AG20443 (cell line): ENCODE measurements at regions not wholly inside any gene's neighbourhood (a gene's known extent, or its start where the extent isn't known, plus 50 kb on each side); places are given as distances from the start of the nearest gene placed in this dataset.
A peak's percentile ranks its signal among the peaks of the same experiment; 100 is the strongest.

ENCODE experiments used
- DNase-seq: peaks from one replicate; pipeline ENCODE4 v3.0.0; 2012; ENCODE audit warnings: low spot score, mixed read lengths

DNA sequence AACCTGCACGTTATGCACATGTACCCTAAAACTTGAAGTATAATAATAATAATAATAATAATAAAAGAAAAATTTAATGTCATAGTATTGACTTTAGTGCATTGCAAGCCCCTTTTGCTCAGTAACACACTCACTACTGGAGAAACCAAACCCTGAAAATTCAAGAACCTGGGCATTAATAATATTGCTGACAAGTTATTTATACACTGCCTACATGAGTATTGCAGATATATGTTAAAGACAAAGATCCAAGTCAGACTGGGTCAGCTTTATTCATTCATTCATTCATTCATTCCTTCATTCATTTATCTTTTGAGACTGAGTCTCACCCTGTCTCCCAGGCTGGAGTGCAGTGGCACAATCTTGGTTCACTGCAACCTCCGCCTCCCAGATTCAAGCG is 1711.2 kb downstream of the TP53TG3F start:
- no peak for DNase-seq

DNA sequence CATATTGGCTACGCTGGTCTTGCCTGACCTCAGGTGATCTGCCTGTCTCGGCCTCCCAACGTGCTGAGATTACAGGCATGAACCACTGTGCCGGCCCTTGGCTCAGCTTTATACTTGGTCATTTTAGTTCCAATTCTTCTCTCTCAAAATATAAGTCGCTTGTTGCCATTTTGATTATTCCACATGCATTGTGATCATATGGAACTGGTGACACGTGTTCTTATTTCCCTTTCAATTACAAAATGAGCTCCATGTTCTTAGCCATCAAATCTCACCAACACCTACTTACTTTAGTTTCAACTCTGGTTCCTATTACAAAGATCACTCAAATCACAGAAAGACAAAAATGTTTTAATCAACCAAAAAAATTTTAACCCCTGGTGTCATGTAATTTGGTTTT is 1711.7 kb downstream of the TP53TG3F start:
- DNase-seq, result no peak

DNA sequence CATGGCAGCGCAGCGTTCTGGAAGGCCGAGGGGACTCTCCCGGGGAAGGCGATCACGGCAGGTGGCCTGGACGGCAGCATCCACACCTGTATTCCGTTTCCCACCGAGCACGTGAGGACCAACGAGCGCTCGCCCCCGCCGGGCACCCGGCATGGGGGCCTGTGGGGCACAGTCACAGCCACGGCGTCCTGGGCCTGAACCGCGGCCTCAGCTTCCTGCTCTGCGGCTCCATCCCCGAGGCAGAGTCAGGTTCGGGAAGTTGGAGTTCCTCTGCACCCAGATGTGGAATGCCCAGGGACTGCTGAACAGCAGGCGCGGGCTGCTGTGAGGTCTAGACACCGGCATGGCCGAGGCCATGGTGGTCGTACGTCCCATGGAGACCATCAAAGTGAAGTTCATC is 1713.9 kb downstream of the TP53TG3F start:
- DNase-seq, result peak; percentile 4

DNA sequence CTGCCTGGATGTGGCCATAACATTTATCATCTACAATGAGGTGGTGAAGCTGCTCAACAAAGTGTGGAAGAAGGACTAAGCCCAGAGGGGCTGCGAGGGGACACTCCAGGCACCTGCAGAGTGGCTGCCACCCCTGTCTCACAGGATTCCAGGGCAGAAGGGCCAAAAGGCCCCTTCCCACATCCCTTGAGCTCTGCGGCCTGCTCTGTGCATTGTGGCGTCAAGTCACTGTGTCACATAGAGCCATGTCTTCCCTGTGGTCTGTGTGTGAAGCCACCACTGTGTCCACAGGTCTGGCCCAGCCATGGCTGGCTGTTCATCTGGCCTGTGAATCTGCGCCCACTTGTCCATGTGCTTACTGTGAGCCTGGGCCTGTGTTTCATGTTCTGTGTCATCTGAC is 1714.6 kb downstream of the TP53TG3F start:
- DNase-seq, result peak; percentile 4

DNA sequence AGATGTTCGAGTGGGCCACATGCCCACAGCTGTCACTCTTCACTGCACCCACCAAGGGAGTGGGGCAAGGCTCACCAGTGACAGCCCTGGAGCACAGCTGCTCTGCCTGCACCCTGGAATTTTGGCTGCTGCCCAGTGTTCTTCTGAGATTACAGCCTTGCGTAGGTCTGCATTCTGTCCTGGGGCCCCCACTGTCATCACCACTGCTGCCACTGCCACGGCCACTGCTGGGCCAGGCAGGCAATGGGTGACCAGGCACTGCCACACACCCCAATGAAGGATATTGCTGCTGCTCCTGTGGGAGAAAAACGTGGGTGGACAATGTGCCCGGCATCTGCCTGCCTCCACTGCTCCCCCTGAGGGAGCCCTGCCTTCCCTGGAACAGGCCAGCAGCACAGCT is 1717.0 kb downstream of the TP53TG3F start:
- DNase-seq, result no peak

DNA sequence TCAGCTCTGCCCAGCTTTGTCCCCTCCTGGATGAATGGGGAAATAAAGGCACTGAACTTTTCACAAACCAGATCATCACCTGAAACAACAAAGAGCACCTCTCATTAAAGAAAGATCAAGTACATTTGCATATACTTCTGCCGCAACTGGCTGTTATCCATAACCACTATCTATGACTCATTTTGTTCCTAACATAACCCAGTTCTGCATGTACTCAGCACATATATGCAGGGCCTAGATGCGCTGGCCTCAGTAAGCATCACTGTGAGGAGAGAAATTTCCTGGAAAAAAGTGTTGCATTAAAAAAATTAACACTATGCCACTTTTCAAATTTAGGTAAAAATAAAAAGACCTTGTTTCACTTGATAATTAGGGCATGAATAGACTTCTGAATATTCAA is 1718.4 kb downstream of the TP53TG3F start:
- no peak for DNase-seq

DNA sequence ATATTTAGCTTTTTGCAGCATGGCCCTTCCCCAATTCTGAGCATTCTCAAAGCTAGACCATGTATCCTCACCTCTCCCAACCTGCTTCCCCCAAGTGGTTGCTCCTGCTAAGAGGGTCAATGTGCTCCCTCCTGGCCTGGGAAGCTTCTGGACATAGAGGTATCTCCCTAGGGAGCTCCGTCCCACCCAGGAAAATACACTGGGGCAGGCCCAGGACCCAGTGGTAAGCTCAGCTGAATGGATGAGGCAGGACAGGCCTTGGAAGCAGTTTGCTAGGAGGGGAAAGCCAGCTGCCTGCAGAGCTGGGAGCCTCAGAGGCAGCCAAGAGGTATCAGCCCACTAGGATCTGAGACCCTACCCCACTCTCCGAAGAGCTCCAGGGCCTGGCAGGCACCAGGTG is 1721.6 kb downstream of the TP53TG3F start:
- no peak for DNase-seq

DNA sequence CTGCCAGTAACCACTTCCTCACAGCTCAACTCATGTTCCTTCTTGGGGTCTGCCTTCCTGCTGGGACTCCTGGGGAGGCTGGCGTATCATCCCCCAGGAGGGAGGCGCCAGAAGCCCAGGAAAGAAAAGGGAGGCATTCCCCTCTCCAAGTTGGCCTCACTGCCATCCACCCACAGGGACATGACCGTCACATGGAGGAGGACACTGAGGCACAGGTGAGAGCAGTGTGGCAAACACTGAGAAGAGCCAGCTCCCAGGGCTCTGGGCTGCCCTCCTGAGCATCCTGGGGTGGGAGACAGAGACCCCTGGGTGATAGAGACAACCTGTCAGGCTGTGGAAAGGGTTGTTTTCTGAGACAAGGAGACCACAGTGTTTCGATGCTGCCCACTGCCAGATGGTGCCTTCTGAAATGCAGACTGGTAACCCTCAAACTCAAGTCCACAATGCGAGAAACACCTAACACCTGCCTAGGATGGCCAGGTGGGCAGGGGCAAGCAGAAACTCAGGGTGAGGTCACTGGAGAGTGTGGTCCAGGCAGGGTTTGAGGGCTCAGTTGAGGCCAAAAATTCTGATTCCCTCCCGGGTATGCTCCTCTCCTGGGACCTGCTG is 1722.1 kb downstream of the TP53TG3F start:
- DNase-seq, result no peak

DNA sequence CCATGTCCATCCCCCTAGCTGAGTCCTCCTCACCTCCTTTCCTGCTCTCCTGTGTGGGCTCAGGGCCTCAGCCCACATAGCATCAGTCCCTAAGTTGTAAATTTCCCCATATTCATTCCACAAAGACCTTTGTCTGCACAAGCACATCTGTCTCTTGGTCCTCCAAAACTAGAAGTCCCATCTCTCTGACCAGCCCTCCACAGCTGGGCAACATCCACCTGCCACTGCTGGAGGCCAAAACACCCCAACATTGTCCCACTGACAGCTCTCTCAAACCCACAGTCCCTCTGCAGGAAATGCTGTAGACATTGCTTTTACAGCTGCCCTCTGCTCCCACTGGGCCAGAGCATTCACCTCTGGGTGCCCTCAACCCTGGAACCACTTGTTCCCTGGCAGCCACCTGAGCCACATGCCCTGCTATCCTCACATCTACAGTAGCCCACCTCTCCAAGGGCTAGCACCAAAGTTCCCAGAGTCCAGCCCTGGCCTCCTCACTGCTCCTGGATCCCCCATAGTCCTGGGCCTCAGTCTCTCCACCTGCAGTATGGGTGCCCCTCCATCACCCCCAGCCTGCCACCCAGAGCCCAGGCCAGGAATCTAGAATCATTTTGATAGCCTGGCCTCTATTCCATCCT is 1722.7 kb downstream of the TP53TG3F start:
- no peak for DNase-seq

DNA sequence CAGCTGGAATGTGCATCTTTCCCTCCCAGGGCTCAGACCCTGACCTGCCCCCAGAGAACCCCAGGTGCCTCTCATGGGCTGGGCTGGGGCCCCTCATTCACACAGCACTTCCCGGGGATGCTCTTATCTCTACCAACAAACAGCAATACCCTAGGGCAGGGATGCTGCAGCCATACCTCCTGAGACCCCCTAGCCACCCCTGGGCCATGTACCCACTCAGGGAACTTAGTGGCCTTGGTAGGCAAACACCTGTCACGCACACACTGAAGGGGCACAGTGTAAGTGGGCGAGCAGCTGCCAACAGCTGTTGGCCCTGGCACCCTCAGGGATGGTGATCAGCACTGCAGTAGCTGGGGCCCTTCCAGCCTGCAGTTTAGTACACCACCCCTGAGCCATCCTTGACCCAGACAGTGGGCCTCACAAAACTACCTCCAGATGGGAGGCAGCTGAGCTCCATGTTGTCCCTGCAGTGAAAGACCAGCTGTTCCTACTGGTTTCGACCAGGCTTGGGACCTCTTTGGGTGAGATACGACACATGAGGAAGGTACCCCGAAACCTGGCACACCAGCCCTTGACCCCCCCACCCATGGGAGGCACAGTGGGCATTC is 1723.6 kb downstream of the TP53TG3F start:
- DNase-seq, result no peak

DNA sequence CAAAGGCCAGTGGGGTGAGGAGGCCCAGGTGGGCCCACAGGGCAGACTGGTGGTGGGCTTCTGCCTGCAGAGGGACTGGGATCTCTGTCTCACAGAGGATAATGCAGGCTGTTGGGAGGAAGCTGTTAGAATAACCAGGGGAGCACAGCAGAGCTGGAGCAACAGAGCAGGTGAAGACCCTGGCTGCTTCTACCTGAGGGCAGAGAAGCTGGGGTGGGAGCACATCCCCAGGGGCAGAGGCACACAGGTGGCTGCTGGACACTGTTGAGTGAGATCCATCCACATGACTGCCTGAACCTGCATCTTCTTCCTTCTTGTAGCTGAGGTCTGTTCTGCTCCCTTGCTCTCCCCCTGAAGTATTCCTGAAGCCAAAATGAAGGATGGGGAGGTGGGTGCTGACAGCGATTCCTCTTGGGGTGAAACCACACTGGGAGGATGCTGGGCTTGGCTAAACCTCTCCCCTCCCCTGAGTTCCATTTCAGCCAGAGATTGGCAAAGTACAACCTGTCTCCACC is 1725.0 kb downstream of the TP53TG3F start:
- no peak for DNase-seq

DNA sequence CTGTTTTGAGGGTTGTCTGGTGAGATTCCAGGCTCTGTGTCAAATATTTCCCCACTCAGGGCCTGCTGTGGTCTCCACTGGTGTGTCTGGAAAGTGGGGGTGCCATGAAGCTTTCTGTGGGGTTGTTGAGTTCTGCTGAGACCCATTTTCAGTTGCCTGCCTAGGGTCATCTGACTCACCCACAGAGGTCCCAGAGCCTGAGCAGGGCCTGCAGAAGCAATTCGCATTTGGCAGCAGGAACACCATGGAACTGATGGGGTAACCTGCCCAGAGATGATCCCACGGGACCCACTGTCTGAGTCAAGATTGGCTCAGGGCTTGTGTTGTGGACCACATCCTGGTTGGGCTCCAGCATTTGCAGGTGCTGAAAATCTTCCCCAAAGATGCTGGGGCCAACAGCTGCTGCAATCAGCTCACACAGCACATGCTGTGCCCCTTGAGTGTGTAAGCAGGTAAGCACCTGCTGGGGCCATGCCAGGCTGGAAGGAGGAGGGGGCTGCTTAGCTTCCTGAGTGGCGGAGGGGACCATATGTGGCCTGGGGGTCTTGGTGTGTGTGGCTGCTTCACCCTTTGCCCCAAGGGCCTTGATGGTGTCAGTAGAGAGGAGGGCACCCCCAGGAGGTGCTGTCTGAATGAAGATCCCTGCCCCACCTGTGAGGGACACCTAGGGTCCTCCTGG is 1726.1 kb downstream of the TP53TG3F start:
- DNase-seq, result no peak

DNA sequence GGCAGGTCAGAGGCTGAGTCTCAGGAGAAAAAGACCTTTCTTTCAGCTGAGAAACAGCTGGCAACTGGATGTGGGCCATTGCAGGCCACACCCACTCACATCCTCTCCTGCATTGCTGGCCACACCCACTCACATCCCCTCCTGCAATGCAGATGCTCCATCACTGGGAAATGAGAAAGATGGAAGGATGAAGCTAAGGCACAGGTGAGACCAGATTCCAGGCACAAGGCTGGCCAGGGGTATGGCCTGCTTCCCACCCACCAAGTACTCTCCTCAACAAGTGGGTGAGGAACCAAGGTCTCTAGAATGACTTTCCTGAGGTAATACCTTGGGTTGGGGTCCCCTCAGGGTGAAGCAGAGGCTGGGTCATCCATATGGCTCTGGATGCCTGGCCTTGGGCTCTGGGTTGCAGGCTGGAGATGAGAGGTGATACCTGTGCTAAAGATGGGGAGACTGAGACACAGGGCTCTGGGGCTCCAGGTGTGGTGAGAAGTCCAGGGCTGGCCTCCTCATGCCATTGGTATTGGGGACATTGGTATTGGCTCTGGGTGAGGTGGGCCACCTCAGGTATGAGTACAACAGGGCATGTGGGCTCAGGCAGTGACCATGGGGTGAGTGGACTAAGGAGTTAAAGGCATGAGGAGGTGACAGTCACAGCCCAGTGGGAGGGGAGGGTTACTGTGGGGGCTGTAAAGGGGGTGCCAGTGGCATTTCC is 1726.8 kb downstream of the TP53TG3F start:
- no peak for DNase-seq

DNA sequence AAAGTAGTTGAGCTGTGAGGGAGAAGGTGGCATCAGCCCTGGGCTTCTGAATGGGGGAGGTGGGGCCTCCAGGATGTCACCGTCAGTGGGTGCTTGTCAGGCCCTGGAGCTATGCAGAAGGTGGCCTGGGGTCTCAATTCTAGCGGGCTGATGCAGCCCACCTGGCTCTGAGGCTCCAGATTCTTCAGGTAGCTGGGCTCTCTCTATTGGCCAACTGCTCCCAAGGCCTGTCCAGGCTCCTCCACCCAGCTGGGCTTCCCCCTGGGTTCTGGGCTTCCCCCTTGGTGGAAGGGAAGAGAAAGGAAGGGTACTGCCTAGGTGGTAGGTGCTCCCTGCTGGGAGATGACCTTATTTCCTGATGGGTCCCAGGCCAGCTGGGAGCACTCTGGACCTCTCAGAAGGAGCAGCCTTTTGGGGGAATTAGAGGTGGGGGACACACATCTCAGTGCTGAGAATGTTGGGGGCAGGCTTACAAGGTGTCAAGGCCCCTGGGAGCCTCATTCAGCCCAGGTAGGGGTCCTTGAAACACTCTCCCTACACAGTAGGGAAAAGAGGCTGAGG is 1728.3 kb downstream of the TP53TG3F start:
- DNase-seq, result no peak

DNA sequence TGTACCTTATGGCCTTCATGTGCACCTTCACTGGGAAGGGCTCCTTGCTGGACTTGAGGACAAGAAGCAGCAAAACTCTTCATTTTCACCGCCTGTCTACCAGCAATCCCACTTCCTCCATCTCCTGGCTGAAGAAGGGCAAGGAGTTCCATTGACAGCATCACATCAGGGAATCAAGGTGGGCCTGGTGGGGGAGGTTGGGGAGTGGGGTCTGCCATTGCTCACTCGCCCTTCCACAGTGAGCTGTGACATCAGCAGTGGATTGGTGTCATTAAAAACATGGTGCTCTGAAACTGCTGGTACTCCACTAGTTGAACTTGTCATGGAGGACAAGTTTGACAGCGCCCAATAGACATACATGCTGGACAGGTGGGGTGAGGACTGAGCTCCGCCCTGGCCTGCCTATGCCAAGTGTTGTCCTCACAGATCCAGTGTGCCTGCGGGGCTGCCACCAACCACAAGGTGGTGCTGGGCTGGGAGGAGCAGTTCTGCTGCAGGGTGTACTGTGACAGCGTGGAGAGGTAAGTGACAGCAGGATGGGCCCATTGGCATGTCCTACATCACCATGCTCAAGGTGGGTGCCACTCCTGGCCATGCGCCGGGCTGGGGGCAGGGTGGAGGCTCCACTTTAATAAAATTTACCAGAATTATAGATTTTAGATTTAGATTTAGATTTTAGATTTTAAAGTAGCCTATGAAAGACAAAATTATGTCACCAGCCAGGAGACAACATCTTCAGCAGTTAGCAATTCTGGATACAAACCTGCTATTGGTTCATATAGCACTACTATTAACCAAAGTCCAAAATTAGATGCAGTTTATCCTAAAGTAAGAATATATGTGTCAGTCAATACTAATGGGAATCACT is 1729.1 kb downstream of the TP53TG3F start:
- no peak for DNase-seq

DNA sequence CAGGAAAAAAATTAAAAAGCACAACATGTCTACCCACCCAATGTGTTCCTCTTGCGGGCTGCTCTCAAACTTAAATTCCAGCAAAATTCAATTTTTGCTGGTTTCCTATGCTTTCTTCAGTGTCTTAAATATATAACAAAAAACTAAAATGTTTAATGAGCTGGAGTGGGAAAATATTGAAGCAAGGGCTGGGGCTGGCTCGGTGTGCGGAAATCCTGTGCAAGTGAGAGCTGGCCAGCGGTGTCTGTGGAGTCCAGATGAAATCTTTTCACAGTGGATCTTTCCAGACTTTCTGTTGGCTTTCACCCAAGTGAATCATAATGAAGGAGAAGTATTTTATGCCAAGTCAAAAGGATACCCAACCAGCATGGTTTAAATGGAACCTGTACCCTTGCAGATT is 1733.6 kb downstream of the TP53TG3F start:
- DNase-seq, result no peak

DNA sequence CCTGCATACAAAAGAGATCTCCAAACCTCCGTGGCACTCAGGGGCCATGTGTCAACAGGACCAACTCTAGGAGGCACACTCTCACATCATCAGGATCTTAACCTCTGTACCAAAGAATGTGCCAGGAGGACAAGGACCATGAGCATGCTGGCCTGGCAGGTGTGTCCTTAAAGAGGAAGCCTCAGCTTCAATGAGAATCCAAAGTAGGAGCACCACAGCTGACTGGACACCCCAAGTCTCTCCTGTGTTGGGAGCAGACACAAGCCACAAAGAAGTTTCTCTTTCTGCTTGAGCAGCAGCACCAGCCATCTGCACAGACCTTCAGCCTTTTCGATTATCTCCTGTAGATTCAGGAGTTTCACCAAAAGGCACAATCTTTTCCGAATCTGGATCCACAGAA is 1734.5 kb downstream of the TP53TG3F start:
- no peak for DNase-seq

DNA sequence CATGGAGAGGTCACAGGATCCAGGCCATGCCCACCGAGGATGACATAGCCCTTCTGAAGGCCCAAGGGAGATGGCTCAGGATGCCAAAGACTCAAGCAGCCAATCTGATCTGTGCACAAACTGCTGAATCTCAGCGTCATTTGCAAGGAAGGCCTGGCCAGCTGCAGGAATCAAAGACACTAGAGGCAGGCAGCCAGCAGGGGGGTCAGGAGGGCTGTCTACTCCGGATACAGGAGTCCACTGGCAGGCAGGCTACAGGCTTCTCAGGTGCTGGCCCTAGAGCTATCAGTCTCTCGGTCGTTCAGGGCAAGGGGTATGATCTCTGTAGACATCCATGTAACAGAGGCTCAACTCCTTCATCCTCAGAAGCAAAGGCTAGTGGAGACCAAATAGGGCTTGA is 1735.3 kb downstream of the TP53TG3F start:
- DNase-seq, result no peak

DNA sequence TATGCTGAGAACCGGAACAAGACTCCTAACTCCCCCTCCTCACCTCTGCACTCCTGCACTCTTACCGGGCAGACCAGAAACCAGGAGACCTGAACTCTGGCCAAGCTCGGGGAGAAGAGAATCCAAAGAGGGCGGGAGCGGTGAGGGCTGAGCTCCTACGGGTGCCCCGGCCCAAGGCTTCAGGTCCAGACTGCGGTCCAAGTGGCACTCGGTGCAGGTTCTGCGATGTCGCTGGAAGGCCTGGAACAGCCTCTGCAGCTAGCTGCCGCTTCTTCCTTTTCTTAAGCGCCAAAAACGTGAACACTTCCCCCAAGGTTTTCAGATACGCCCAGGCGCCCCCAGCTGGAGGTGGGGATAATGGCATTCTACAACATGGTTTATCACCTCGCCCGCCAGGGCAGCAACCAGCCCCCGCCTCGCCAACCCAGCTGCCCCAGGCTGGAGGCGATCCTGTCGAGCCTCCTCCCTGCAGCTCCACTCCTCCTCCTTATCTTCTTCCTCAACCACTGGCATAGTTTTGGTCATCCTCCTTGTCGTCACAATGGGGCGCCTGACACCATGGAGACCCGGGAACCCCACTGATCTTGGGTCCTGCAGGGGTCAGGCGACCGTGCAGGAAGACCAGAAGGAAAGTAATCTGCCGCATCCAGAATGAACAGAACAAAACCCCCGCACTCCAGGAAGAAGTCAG is 1735.9 kb downstream of the TP53TG3F start:
- no peak for DNase-seq

DNA sequence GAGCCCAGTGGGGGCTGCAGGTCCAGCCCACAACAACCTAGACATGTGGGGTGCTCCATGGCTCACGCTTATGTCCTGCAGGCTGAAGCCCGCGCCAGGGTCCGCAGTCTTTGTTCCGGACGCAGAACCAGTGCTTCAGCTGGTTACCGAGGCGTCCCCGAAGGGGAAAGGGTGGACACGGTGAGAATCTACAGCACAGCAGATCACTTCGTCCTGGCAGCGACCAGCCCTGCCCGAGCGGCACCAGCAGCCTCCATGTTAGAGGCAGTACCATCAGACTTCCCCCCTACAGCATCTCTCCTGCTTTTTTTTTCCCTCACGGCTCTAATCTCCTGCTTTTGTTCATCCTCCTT is 1736.4 kb downstream of the TP53TG3F start:
- no peak for DNase-seq

DNA sequence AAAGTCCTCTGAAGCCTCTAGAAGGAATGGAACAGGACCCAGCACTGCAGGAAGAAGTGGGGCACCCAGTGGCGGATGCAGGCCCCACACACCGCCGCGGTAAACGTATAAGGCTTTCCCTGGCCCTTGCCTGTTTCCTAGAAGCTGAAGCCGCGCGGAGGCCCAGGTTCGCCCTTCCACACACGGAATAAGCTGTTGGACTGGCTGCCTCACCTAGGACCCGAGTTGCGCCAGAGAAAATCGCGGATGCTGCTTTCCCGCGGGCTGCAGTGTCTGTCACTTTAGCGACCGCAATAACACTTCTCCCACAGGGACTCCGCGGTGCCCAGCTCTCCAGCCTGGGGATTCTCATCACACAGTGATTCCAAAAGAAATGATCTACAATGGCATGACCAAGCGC is 1736.9 kb downstream of the TP53TG3F start:
- no peak for DNase-seq
